Smooth muscle cell (in vitro differentiated cells): ENCODE measurements at regions not wholly inside any gene's neighbourhood (a gene's known extent, or its start where the extent isn't known, plus 50 kb on each side); places are given as distances from the start of the nearest gene placed in this dataset.

ENCODE experiments used
- DNase-seq: peaks from one replicate; lab custom pipeline; 2025; ENCODE audit not compliant: unreplicated experiment; lab: John Stamatoyannopoulos, UW
- H2AFZ ChIP-seq: fragments of 200-600 bp; sonication (generic); 2 replicates; pipeline ENCODE4 v1.6.0; 2016; ENCODE audit warnings: antibody characterized with exemption, low read depth, mild to moderate bottlenecking
- H3F3A ChIP-seq: fragments of 200-600 bp; sonication (generic); 2 replicates; pipeline ENCODE4 v1.6.0; 2017; ENCODE audit warnings: antibody characterized with exemption, low read depth
- H3K27ac ChIP-seq: fragments of 200-600 bp; sonication (generic); 2 replicates; pipeline ENCODE4 v1.5.1; 2016; ENCODE audit warnings: low read depth, mild to moderate bottlenecking
- H3K27me3 ChIP-seq: fragments of 200-600 bp; sonication (generic); 2 replicates; pipeline ENCODE4 v1.6.1; 2016; ENCODE audit warnings: low read depth, mild to moderate bottlenecking
- H3K36me3 ChIP-seq: fragments of 200-600 bp; sonication (generic); 2 replicates; pipeline ENCODE4 v1.5.1; 2016; ENCODE audit warnings: low read depth
- H3K4me1 ChIP-seq: fragments of 200-600 bp; sonication (generic); 2 replicates; pipeline ENCODE4 v1.5.1; 2016; ENCODE audit warnings: low read depth
- H3K4me2 ChIP-seq: fragments of 200-600 bp; sonication (generic); 2 replicates; pipeline ENCODE4 v1.6.0; 2016; ENCODE audit warnings: mild to moderate bottlenecking
- H3K4me3 ChIP-seq: fragments of 200-600 bp; sonication (generic); 2 replicates; pipeline ENCODE4 v1.5.1; 2016; ENCODE audit warnings: mild to moderate bottlenecking
- H3K79me2 ChIP-seq: fragments of 200-600 bp; sonication (generic); 2 replicates; pipeline ENCODE4 v1.6.0; 2016; ENCODE audit warnings: low read depth, mild to moderate bottlenecking
- H3K9ac ChIP-seq: fragments of 200-600 bp; sonication (generic); 2 replicates; pipeline ENCODE4 v1.6.0; 2016; ENCODE audit warnings: low read depth
- H3K9me3 ChIP-seq: fragments of 200-600 bp; sonication (generic); replicated peaks from 2 replicates; pipeline ENCODE4 v1.5.1; 2016; ENCODE audit warnings: low read depth
- H4K20me1 ChIP-seq: fragments of 200-600 bp; sonication (generic); 2 replicates; pipeline ENCODE4 v1.6.0; 2016; ENCODE audit warnings: low read depth
- WGBS: methylation state at CpG from one replicate; pipeline ENCODE4 v1.1.7; 2016; ENCODE audit warnings: low lambda C conversion rate; 5-methylcytosine and 5-hydroxymethylcytosine counted together
- TF ChIP-seq, protein P1 (sequence below): fragments of 200-600 bp; sonication (generic); IDR thresholded peaks from 2 replicates; pipeline ENCODE4 v1.5.1; 2017; ENCODE audit warnings: borderline replicate concordance, mild to moderate bottlenecking, antibody characterized with exemption; ENCODE audit not compliant: insufficient read depth, poor library complexity, severe bottlenecking

DNA sequence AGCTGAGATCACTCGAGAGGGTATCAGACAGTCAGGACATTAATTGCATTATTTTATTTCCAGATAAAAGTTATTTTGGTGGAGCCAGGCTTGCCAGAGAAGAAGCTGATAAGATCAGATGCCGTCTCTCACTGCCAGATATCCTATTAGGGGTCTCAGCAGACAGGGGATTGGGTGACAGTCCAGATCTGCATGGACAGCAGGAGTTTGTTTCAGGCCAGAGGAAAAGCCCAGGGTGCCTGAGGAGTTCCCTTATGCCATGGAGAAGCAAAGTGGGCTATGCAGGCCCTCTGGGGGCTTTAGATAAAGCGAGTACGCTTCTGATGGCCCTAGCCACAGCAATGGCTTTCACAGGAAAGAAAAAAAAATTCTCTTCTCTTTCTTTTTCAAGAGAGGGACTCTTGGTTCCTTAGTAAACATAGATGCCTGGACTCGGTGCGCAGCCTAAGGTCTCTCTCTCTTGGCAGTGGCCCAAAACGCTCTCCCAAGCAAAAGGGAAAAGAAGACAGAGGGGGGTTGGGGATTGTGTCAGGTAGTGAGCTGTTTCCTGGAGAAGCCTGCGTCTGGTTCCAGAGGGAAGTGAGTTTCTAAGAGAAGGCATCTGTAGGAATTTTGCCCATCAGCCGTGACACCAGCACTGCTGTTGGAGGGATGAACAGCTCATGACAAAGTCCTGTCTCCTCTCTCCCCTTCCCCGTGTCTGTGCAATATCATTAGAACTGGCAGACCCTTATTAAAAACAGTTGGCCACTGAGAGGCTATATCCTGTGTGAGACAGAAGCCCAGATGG is 166.3 kb upstream of the FOXF1 start:
- H3K9ac ChIP-seq: peak overlapping the region; percentile 50
- WGBS: 28% methylated on average over 10 of the region's 10 CpGs
- DNase-seq: no peak

DNA sequence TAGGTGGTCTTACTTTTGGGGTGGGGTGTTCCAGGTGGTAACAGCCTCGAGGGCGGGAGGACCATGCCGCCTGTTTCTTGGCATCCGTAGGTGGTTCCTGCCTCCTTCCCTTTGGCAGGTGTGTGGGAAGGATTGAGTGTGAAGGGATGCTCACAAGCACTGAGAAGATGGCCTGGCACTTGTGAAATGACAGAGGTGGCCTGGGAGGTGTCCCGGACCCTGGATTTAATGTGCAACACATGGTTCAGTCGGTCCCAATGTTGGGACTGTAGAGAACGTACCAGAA is 165.8 kb upstream of the FOXF1 start:
- Histone ChIP-seq H3K4me1 (peaks cover 7% of the 10 kb centered on the region), H3K9ac (no peak overlapping the region), H3K4me2 (peak overlapping the region; percentile 79), H3K79me2 (no peaks in the 10 kb centered on the region), H3K27ac (no peak overlapping the region), H3F3A (peaks cover 4% of the 10 kb centered on the region), H3K9me3 (no peaks in the 10 kb centered on the region), H3K27me3 (no peaks in the 10 kb centered on the region), H4K20me1 (no peaks in the 10 kb centered on the region), H3K36me3 (no peaks in the 10 kb centered on the region), H3K4me3 (no peak overlapping the region), H2AFZ (no peak overlapping the region)
- TF ChIP-seq, protein P1, sequence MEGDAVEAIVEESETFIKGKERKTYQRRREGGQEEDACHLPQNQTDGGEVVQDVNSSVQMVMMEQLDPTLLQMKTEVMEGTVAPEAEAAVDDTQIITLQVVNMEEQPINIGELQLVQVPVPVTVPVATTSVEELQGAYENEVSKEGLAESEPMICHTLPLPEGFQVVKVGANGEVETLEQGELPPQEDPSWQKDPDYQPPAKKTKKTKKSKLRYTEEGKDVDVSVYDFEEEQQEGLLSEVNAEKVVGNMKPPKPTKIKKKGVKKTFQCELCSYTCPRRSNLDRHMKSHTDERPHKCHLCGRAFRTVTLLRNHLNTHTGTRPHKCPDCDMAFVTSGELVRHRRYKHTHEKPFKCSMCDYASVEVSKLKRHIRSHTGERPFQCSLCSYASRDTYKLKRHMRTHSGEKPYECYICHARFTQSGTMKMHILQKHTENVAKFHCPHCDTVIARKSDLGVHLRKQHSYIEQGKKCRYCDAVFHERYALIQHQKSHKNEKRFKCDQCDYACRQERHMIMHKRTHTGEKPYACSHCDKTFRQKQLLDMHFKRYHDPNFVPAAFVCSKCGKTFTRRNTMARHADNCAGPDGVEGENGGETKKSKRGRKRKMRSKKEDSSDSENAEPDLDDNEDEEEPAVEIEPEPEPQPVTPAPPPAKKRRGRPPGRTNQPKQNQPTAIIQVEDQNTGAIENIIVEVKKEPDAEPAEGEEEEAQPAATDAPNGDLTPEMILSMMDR: no peak
- DNase-seq: no peak
- 94% methylated on average over 7 of the region's 7 CpGs for WGBS

More for the DNA sequence above, 166.3 kb upstream of the FOXF1 start:
- Histone ChIP-seq H3K27me3 (no peaks in the 10 kb centered on the region), H3K79me2 (no peaks in the 10 kb centered on the region), H3K9me3 (no peaks in the 10 kb centered on the region), H2AFZ (peak overlapping the region; percentile 35), H3K4me3 (peak overlapping the region; percentile 15), H3F3A (peaks cover 4% of the 10 kb centered on the region), H3K27ac (peak overlapping the region; percentile 73), H3K36me3 (no peaks in the 10 kb centered on the region), H3K4me1 (peaks cover 7% of the 10 kb centered on the region), H3K4me2 (peak overlapping the region; percentile 79), H4K20me1 (no peaks in the 10 kb centered on the region)
- TF ChIP-seq, protein P1: no peak

DNA sequence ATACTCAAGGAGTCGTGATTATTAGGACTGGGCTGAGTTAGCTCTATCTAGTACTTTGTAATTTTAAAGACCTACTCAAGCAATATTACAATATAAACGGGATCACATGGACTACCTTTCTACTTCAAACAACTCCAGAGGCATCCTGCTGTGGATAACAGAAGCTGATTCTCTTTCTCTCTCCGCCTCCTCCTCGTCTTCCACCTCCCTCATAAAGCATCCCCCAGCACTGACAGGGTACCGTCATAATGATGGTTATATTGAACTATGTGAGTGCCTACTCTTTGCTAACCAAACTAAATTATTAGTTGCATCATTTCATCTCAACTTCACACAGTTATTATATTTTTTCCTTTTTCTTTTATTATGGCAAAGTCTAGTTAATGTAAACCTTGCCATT is 165.4 kb upstream of the FOXF1 start:
- TF ChIP-seq, protein P1: no peak
- no peaks in the 10 kb centered on the region for H4K20me1 ChIP-seq
- H3K9ac ChIP-seq: no peak overlapping the region
- WGBS: 85% methylated on average over 5 of the region's 5 CpGs
- H3K4me2 ChIP-seq: no peak overlapping the region
- no peak overlapping the region for H2AFZ ChIP-seq
- peaks cover 4% of the 10 kb centered on the region for H3F3A ChIP-seq
- no peak for DNase-seq
- H3K9me3 ChIP-seq: no peaks in the 10 kb centered on the region
- H3K27me3 ChIP-seq: no peaks in the 10 kb centered on the region
- H3K4me3 ChIP-seq: no peak overlapping the region
- H3K79me2 ChIP-seq: no peaks in the 10 kb centered on the region
- H3K27ac ChIP-seq: no peak overlapping the region
- H3K36me3 ChIP-seq: no peaks in the 10 kb centered on the region
- H3K4me1 ChIP-seq: peaks cover 7% of the 10 kb centered on the region

DNA sequence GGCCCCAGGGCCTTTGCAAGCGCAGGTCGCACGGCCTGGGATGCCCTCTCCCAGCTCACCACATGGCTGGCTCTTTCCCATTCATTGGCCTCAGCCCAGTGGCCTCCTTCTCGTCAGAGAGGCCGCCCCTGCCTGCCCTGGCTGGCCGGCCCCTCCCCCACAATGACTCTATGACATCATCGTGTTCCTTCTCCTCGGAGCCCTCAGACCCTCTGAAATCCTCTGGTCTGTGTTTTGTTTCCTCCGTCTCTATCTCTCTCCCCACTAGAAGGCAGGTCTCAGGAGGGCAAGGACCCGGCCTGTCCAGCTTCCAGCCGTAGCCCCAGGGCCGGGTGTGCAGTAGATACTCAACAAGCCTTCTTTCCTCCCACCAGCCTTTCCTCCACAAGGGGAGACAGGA is 164.8 kb upstream of the FOXF1 start:
- Histone ChIP-seq H3K27ac (no peak overlapping the region), H3K4me1 (peaks cover 7% of the 10 kb centered on the region), H3K27me3 (no peaks in the 10 kb centered on the region), H3K9ac (no peak overlapping the region), H3K4me3 (no peak overlapping the region), H3K4me2 (no peak overlapping the region), H3K36me3 (no peaks in the 10 kb centered on the region), H3K9me3 (no peaks in the 10 kb centered on the region), H3K79me2 (no peaks in the 10 kb centered on the region), H4K20me1 (no peaks in the 10 kb centered on the region), H2AFZ (no peak overlapping the region), H3F3A (peaks cover 4% of the 10 kb centered on the region)
- no peak for DNase-seq
- TF ChIP-seq, protein P1: no peak
- 49% methylated on average over 7 of the region's 12 CpGs for WGBS
